ENCODE measurements at regions not wholly inside any gene's neighbourhood (a gene's known extent, or its start where the extent isn't known, plus 50 kb on each side); places are given as distances from the start of the nearest gene placed in this dataset.
"Not testable (repeated sequence)": the region's sequence is repeated elsewhere in the genome, so short reads cannot be mapped to it uniquely, and the experiment has no call there.

GRCh38 chr10:100661520-100661919 lies 83.9 kb upstream of the PAX2 start:
- H3K9ac ChIP-seq (ENCODE audit: extremely low read depth, low read length, poor library complexity, severe bottlenecking): no peak overlapping the region
- no peaks in the 10 kb centered on the region for H3K9me3 ChIP-seq (ENCODE audit: control insufficient read depth, low read length)
- no peak overlapping the region for H3K4me3 ChIP-seq (ENCODE audit: low read length)
- no peak for DNase-seq
- no peak overlapping the region for H3K27ac Mint-ChIP-seq
- peaks cover 8% of the 10 kb centered on the region for H3K4me1 Mint-ChIP-seq
- WGBS, 2 experiments (ENCODE audit: insufficient coverage in 1 of 2, insufficient read length in 1 of 2): 85 to 90% methylated on average over 2 to 12 of the region's 13 CpGs
- no peaks in the 10 kb centered on the region for H3K9me3 Mint-ChIP-seq
- H3K4me3 Mint-ChIP-seq: no peak overlapping the region
- no peaks in the 10 kb centered on the region for H3K36me3 ChIP-seq (ENCODE audit: control insufficient read depth, insufficient read depth, low read length)
- H3K36me3 Mint-ChIP-seq (ENCODE audit: low read depth): no peaks in the 10 kb centered on the region
- TF ChIP-seq, protein P1, sequence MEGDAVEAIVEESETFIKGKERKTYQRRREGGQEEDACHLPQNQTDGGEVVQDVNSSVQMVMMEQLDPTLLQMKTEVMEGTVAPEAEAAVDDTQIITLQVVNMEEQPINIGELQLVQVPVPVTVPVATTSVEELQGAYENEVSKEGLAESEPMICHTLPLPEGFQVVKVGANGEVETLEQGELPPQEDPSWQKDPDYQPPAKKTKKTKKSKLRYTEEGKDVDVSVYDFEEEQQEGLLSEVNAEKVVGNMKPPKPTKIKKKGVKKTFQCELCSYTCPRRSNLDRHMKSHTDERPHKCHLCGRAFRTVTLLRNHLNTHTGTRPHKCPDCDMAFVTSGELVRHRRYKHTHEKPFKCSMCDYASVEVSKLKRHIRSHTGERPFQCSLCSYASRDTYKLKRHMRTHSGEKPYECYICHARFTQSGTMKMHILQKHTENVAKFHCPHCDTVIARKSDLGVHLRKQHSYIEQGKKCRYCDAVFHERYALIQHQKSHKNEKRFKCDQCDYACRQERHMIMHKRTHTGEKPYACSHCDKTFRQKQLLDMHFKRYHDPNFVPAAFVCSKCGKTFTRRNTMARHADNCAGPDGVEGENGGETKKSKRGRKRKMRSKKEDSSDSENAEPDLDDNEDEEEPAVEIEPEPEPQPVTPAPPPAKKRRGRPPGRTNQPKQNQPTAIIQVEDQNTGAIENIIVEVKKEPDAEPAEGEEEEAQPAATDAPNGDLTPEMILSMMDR (conservative IDR thresholded peaks at IDR 0.05): no peak
- no peaks in the 10 kb centered on the region for H3K4me1 ChIP-seq (ENCODE audit: control insufficient read depth, insufficient read depth, low read length)
- peaks cover 85% of the 10 kb centered on the region for H3K27me3 ChIP-seq (ENCODE audit: control insufficient read depth, insufficient read depth, low read length, poor library complexity, severe bottlenecking)
- H3K27ac ChIP-seq (ENCODE audit: low read depth, low read length): no peak overlapping the region
- H3K27me3 Mint-ChIP-seq (ENCODE audit: insufficient read depth): peaks cover 90% of the 10 kb centered on the region

DNA sequence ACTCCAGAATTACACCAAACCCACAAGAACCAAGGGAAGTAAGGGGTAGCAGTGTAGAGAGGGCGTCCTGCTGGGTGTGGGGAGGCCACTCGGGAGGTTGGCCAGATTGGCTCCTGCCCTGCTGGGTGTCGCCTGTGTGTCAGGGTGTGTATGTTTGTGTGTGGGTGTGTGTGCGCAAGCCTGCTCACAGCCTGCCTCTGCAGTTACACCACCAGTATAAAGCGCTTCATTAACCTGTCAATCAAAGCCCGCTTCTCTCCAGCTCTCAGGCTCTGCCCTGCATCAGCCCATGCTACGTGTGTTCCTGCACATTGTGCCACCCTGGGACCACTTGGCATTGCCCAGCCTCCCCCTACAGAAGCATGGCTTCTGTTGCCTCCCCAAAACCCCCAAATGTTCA lies 83.3 kb upstream of the PAX2 start:
- Mint-ChIP-seq H3K36me3 (ENCODE audit: low read depth) (no peaks in the 10 kb centered on the region), H3K9me3 (no peaks in the 10 kb centered on the region), H3K27ac (no peak overlapping the region), H3K4me1 (peaks cover 8% of the 10 kb centered on the region), H3K27me3 (ENCODE audit: insufficient read depth) (peaks cover 88% of the 10 kb centered on the region), H3K4me3 (no peak overlapping the region)
- Histone ChIP-seq H3K4me1 (ENCODE audit: control insufficient read depth, insufficient read depth, low read length) (no peaks in the 10 kb centered on the region), H3K4me3 (ENCODE audit: low read length) (no peak overlapping the region), H3K27me3 (ENCODE audit: control insufficient read depth, insufficient read depth, low read length, poor library complexity, severe bottlenecking) (peaks cover 83% of the 10 kb centered on the region), H3K9me3 (ENCODE audit: control insufficient read depth, low read length) (no peaks in the 10 kb centered on the region), H3K27ac (ENCODE audit: low read depth, low read length) (no peak overlapping the region), H3K9ac (ENCODE audit: extremely low read depth, low read length, poor library complexity, severe bottlenecking) (no peak overlapping the region), H3K36me3 (ENCODE audit: control insufficient read depth, insufficient read depth, low read length) (no peaks in the 10 kb centered on the region)
- no peak for DNase-seq
- whole genome bisulfite sequencing, 2 experiments (ENCODE audit: insufficient coverage in 1 of 2, insufficient read length in 1 of 2): 88 to 89% methylated on average over 1 to 7 of the region's 7 CpGs
- TF ChIP-seq, protein P1 (conservative IDR thresholded peaks at IDR 0.05): no peak

GRCh38 chr10:100664316-100665149 lies 80.8 kb upstream of the PAX2 start:
- Histone ChIP-seq H3K27me3 (ENCODE audit: control insufficient read depth, insufficient read depth, low read length, poor library complexity, severe bottlenecking) (peaks cover 83% of the 10 kb centered on the region), H3K36me3 (ENCODE audit: control insufficient read depth, insufficient read depth, low read length) (no peaks in the 10 kb centered on the region), H3K4me3 (ENCODE audit: low read length) (no peak overlapping the region), H3K27ac (ENCODE audit: low read depth, low read length) (no peak overlapping the region), H3K9ac (ENCODE audit: extremely low read depth, low read length, poor library complexity, severe bottlenecking) (no peak overlapping the region), H3K9me3 (ENCODE audit: control insufficient read depth, low read length) (no peaks in the 10 kb centered on the region), H3K4me1 (ENCODE audit: control insufficient read depth, insufficient read depth, low read length) (no peaks in the 10 kb centered on the region)
- H3K4me1 Mint-ChIP-seq: peaks cover 11% of the 10 kb centered on the region
- no peak overlapping the region for H3K4me3 Mint-ChIP-seq
- no peaks in the 10 kb centered on the region for H3K36me3 Mint-ChIP-seq (ENCODE audit: low read depth)
- 84 to 85% methylated on average over 3 to 5 of the region's 6 CpGs for WGBS, 2 experiments (ENCODE audit: insufficient coverage in 1 of 2, insufficient read length in 1 of 2)
- TF ChIP-seq, protein P1 (conservative IDR thresholded peaks at IDR 0.05): no peak
- H3K27me3 Mint-ChIP-seq (ENCODE audit: insufficient read depth): peaks cover 88% of the 10 kb centered on the region
- DNase-seq: no peak
- H3K9me3 Mint-ChIP-seq: no peaks in the 10 kb centered on the region
- no peak overlapping the region for H3K27ac Mint-ChIP-seq

GRCh38 chr10:100666634-100667033 lies 78.7 kb upstream of the PAX2 start:
- H3K4me3 Mint-ChIP-seq; H3K4me1 ChIP-seq (ENCODE audit: control insufficient read depth, insufficient read depth, low read length); H3K4me3 ChIP-seq (ENCODE audit: low read length); H3K27ac ChIP-seq (ENCODE audit: low read depth, low read length); H3K36me3 ChIP-seq (ENCODE audit: control insufficient read depth, insufficient read depth, low read length); H3K9ac ChIP-seq (ENCODE audit: extremely low read depth, low read length, poor library complexity, severe bottlenecking); H3K36me3 Mint-ChIP-seq (ENCODE audit: low read depth); H3K9me3 ChIP-seq (ENCODE audit: control insufficient read depth, low read length); H3K27ac Mint-ChIP-seq; DNase-seq; H3K9me3 Mint-ChIP-seq: not testable (repeated sequence)
- H3K4me1 Mint-ChIP-seq: peaks cover 11% of the 10 kb centered on the region
- H3K27me3 Mint-ChIP-seq (ENCODE audit: insufficient read depth): peaks cover 86% of the 10 kb centered on the region
- H3K27me3 ChIP-seq (ENCODE audit: control insufficient read depth, insufficient read depth, low read length, poor library complexity, severe bottlenecking): peaks cover 84% of the 10 kb centered on the region
- WGBS, 2 experiments (ENCODE audit: insufficient coverage in 1 of 2, insufficient read length in 1 of 2): 89 to 100% methylated on average over 2 of the region's 2 CpGs

All from endodermal cell (in vitro differentiated cells).